Suprapubic skin (tissue), 4 donors: ENCODE measurements at regions not wholly inside any gene's neighbourhood (a gene's known extent, or its start where the extent isn't known, plus 50 kb on each side); places are given as distances from the start of the nearest gene placed in this dataset.

Experiments
- EP300 ChIP-seq: sonication (generic); formaldehyde crosslinking; IDR thresholded peaks from one replicate; pipeline ENCODE4 v1.6.1; 2017; ENCODE audit warnings: antibody characterized with exemption
- POLR2AphosphoS5 ChIP-seq, 3 donors: sonication (generic); formaldehyde crosslinking; IDR thresholded peaks; one replicate each; pipeline ENCODE4 v1.6.1; 2017; ENCODE audit warnings: antibody characterized with exemption in 3 of 3
- TF ChIP-seq, protein P1 (sequence below), 2 donors: fragments of 200-600 bp in 1 of 2; fragments of 450-650 bp in 1 of 2; sonication (generic) in 1 of 2; IDR thresholded peaks; one replicate each; pipeline ENCODE4 v1.5.1; 2016 to 2019; ENCODE audit warnings: antibody characterized with exemption in 2 of 2, mild to moderate bottlenecking in 1 of 2, moderate library complexity in 1 of 2

DNA sequence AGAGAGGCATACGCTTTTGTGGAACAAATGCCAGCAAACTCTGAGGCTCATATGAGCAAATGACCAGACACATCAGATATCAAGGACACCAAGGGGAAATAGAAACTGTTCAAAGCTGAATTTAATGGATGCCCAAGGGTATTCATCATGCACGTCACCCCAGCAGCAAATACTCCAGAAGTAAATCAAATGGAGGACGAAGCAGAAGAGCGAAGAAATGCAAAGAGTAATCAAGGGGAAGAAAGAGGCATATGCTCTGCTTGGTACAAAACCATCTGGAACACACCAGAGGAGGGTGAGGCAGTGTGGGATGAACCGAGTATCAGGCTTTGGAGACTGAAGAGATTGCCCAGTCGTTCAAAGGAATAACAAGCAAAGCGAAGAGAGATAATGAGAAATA, 232.6 kb upstream of the EGLN3 start:
- no peak for TF ChIP-seq POLR2AphosphoS5 (IDR thresholded peaks at IDR 0.05)
- TF ChIP-seq, protein P1, sequence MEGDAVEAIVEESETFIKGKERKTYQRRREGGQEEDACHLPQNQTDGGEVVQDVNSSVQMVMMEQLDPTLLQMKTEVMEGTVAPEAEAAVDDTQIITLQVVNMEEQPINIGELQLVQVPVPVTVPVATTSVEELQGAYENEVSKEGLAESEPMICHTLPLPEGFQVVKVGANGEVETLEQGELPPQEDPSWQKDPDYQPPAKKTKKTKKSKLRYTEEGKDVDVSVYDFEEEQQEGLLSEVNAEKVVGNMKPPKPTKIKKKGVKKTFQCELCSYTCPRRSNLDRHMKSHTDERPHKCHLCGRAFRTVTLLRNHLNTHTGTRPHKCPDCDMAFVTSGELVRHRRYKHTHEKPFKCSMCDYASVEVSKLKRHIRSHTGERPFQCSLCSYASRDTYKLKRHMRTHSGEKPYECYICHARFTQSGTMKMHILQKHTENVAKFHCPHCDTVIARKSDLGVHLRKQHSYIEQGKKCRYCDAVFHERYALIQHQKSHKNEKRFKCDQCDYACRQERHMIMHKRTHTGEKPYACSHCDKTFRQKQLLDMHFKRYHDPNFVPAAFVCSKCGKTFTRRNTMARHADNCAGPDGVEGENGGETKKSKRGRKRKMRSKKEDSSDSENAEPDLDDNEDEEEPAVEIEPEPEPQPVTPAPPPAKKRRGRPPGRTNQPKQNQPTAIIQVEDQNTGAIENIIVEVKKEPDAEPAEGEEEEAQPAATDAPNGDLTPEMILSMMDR (IDR thresholded peaks at IDR 0.05): no peak
- no peak for TF ChIP-seq EP300
